MM.1S (cell line): ENCODE measurements at regions not wholly inside any gene's neighbourhood (a gene's known extent, or its start where the extent isn't known, plus 50 kb on each side); places are given as distances from the start of the nearest gene placed in this dataset.

Experiments used
- CTCF ChIP-seq: fragments of 300-600 bp; sonication (generic); IDR thresholded peaks from 2 replicates; pipeline ENCODE4 v1.5.1; 2016; ENCODE audit warnings: antibody characterized with exemption, low read length, mixed read lengths
- EZH2 ChIP-seq: fragments of 300-600 bp; sonication (generic); optimal IDR thresholded peaks from 2 replicates; pipeline ENCODE3; 2017; ENCODE audit warnings: low read depth, mild to moderate bottlenecking, antibody characterized with exemption, low read length, mixed read lengths
- EZH2phosphoT487 ChIP-seq: fragments of 300-600 bp; sonication (generic); IDR thresholded peaks from 2 replicates; pipeline ENCODE4 v1.6.1; 2018; ENCODE audit warnings: antibody characterized with exemption, low read length

- TF ChIP-seq CTCF (no peak), EZH2phosphoT487 (no peak), EZH2 (no peak)
Measured at GRCh38 chr21:41571938-41572510, 64.1 kb upstream of the TMPRSS2 start.
